A204.1 (cell line): ENCODE measurements at regions not wholly inside any gene's neighbourhood (a gene's known extent, or its start where the extent isn't known, plus 50 kb on each side); places are given as distances from the start of the nearest gene placed in this dataset.

Experiments used
- FAIRE-seq: peaks from 2 replicates; lab custom pipeline; 2012; peaks lifted over from hg19 to GRCh38; lab: Jason Lieb, UNC

DNA sequence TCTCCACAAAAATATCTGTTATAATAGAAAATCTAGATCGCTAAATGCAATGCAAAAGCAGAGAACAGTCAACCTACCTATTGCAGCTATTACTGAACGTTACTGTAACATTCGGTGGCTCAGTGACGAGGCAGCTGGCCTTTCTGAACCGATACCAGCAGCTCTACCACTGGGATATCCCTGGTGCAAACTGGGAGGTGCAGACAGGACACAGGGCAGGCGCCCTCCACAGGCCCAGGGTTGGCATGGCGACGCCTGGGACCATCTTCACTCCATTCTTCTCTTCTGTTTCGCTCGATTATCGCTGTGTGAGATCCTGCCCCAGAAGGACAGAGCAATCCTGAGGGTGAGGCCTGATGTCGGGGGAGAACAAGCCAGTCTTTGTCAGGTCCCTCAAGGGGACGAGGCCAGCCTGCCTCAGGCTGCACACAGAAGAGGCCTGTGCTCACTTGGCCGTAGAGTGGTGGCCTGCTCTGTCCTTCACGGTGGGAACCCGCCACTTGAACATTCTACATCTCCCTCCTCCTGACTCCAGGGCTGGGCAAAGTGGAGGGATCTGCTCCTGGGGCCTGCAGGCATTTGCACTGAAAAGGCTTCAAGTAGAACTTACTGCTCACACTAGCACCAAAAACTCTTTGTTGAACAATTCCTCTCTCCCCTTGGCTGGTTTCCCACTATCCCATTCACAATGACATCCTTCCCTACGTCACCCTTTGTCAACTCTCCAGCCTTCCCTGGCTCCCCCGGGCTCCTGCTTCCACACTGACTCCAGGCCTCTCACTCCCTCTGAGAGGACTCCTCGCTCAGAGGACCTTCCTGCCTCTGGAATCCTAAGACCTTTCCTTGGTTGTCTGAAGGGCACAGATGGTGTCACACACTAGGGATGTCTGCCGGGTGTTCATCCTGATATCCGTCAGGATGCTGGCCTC, 49.7 kb downstream of the CYRIA start:
- no peak for FAIRE-seq

DNA sequence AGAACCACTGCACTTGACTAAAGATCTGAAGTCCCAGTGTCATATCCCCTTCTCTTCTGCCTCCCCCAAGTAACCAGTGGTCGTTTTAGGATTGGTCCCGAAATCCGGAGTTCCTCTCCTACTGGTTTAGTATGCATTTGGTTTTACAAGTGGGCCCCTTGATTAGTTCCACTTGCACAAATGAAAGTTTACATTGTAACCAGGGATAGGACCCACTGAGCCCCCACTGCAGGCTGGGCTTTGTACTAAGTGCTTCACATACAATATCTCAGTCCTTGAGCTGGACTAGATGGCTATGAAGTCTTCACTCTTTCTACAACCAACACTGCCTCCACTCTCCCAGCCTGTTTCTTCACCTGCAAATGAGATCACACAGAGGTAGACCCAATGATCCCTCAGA, 50.4 kb downstream of the CYRIA start:
- FAIRE-seq: no peak

DNA sequence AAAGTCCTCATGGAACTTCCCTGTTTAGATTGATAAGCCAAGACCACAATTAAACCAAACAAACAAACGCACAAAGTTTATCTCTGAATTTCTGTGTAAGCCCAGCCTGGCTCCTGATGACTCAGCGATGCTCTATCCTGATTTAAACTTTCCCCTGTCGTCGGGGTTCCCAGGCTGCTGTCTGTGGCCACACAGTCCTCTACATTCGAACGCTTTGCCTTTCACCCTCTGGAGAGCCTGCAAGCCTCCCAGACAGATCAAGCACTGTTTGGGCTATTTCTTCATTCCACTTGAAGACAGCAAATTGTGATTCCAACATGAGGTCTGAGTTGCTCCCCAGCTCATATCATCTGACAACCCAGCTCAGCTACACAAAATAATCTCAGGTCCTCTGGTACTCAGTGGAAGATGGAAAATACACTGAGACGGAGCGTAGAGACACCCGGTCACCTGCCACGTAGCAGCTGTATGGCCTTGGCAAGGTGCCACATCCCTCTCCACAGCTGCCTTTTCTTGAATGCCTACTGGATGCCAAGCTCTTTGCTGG, 51.2 kb downstream of the CYRIA start:
- no peak for FAIRE-seq

DNA sequence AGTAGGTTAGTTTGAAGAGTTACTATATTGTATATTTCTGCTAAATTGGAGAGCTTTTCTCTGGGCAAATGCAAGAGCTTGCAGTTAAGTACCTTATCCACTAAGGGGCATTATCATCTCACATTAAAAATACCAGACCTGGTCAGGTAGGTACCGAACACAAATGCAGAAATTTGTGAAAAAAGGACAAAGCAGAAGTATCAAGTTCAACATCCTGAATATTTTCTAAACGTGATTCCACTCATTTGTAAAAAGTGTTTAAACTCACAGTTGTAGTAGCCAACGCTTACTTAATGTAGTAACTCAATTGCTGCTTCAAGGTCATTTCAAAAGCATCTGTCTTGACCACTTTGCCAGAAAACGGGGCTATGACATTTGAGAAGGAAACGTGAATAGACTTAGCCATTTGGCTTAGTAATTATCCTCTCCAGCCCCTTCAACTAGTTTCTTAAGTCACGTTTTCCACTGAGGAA, 52.1 kb downstream of the CYRIA start:
- FAIRE-seq: no peak

DNA sequence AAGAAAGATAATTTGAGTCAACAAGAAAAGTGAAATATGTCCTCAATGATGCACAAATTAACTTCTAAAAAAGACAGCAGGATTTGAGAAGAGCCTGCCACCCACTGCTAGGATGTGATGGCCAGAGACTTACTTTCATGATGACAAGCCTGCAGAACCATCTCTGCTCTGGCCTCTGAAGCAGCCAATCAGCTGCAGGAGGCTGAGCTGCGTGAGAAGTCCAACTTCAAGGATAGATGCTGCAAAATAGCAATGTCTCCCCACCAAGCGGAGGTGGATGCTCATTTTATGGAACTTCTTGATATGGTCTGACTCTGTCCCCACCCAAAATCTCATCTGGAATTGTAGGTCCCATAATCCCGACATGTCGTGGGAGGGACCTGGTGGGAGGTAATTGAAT, 53.1 kb downstream of the CYRIA start:
- no peak for FAIRE-seq

DNA sequence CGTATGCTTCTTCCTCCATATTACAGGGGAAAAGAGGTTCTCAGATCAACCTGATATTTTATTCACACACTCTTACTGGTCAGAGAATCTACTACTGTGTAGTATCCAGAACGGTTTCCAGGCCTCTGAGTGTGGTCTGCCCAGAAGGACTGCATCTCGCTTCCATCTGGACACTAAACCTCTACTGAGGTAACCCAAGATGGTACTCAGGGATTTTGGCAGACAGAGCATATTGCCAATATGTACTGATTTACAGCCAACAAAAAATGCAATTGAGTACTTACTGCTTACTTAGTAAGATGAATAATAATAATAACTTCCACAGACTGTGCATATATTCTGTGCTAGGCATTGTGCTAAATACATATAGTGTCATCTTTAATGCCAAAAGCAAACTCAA, 55.8 kb downstream of the CYRIA start:
- FAIRE-seq: no peak

DNA sequence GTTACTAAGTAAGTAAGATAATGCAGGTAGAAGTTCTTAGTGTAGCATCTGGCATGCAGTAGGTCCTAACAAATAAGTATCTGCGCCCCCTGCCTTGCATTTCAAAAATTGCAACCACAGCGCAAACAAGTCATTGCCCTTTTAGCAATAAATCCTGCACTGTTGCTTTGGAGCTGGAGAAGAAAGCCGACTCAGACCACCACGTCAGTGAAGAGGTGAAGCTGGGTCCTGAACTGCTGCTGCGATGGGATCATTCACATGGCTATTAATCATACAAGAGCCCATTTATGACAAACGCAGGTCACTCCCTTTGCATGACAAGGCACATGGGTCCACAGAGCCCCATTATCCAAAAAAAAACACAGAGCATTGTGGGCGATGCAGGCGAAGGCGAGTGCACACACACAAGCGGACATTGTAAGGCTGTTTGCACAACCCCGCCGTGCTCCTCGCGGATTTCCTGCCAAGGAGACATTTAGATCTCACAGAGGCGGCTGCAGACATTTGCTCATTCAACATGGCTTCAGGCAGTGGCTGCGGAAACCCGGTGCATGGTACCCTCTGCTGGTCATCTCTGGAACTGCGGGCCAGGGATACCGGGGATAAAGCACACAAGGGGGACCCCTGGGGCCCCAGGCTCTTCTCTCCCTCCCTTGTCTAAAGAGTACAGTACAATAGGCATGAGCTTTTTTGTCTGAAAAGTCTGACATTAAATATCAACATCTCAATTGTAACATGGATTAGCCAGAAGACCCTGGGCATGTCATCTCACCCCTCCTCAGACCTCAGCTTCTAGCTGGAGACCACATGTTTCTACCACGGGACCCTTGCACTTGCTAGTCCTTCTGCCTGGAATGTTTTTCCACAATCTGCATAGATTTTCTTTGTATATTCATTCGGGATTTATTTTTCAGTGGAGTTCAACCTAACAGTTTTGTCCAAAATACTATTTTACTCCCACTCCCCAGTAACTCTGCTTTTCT, 56.7 kb downstream of the CYRIA start:
- FAIRE-seq: peak; percentile 49

DNA sequence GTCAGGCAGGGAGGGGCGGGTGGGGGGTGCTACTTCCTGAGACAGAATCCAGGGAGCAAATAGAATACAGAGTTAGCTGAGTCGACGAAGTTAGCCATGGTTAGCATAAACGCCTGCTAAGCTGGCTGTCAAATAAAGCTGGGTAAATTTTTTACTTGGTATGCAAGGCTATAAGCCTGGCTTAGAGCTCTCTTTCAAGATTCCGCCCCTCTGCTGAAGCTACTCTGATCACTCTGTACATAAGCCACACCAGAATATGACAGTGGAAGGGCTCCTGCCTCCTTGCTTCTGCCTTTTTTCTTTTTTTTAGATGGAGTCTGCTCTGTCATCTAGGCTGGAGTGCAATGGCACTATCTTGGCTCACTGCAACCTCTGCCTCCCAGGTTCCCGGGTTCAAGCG, 58.3 kb downstream of the CYRIA start:
- no peak for FAIRE-seq

DNA sequence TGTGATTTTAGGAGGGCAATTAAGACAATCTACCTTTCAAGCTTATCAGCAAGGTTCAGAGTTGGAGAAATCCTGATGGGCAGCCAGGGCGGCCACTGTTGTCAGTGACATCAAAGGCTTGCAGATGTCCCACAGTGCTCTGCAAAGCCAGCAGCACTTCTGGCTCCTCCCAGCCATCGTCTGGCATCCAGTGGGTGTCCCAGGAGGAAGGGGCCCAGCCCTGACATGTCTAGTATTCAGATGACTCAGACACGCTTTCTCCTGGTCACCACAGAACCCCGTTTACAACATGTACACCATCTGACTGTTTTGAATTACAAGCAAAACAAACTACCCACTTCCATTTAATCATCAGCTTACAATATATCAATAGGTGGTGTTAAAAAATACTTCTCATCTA, 61.4 kb downstream of the CYRIA start:
- FAIRE-seq: no peak

DNA sequence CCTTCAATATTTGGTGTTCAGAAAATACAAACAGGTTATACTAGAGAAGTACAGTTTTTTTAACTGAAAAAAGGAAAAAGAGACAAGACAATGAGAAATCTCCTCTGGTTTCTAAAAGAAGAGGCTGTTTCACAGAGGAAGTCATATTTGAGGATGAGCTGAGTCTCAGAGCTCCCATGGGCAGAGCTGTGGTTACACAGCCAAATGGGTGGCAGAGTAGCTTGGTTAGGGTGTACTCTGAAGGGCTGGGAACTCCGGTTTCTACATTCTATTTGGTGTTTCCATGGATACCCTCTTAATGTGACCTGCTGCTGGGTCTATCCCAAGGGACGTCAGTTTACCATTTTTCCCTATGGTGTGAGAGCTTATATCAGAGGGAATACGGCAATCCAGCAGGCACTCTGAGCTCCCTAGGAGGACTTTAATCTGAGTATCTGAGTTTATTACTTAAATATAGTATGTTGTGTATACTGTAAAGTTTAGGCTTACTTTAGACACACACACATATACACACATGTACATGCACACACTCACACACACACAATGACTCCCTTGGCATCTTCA, 74.2 kb downstream of the CYRIA start:
- FAIRE-seq: no peak

DNA sequence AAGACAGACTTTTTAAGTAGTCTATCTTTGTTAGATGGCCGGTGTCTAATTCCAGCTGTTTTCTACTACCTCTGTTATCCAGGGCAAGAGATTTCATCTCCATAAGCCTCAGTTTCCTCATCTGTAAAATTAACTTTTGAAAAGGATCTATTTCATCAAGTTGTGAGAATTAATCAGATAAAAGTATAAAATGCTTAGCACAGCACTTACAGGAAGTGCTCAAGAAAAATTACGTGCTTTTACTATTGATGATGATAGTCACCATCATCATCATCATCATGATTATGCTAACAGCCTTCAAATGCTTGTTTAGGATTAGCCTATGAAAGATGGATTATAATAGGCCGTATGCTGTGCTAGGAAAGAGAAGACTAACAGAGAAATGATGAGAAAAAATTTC, 76.2 kb downstream of the CYRIA start:
- FAIRE-seq: no peak

DNA sequence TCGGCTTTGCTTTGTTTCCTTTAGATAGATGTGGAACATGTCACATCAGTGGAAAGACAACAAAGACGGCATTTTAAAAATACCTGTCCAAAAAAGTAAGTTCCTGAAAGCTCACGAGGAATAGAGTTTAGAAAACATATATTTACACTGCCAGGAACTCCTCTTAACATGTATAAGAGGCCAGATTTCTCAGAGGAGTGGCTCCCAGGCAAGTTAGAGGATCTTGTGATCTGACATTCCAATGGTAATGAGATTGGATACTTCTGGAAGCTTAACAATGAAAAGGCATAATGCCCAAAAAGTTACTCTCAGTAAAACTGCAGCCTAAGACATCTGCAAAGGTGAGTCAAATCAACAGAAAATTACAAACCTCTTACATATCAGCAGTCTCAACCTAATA, 77.1 kb downstream of the CYRIA start:
- FAIRE-seq: no peak

DNA sequence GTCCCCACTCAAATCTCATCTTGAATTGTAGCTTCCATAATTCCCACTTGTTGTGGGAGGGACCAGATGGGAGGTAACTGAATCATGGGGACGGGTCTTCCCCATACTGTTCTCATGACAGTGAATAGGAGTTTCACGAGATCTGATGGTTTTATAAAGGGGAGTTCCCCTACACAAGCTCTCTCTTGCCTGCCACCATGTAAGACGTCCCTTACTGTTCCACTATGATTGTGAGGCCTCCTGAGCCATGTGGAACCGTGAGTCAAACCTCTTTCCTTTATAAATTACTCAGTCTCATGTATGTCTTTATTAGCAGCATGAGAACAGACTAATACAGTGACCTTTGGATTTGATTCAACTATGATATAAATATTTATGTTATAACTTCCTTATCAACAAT, 78.0 kb downstream of the CYRIA start:
- no peak for FAIRE-seq

DNA sequence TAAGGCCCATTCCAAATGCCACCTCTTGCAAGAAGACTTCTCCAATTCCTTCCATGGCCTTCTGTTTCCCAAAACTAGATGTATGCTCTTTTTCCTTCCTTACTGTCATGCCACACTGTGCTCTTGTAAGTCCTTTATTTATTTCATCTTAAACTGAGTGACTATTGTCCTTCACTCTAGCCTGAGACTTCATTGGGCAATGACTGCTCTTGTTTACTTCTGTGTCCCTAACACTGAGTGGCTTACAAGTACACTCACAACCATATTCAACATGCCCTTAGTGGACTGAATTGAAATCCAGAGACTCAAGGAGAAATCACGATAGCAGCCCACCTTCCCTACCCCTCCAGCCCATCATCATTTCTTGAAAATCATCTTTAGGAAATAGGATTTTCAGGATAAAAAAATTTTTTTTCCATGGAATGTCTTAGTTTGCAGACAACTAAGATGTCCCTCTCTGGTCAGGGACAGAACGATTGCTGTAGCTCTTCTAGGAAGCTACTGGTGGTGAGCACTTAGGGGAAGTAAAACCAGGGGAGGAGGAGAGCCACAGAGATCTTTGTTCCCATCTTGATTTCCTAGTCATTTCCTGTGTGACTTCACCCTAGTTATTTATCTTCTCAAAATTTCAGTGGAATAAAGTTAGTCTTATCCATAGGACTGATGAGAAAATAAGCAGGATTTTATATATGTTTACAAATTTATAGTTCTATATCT, 80.7 kb downstream of the CYRIA start:
- FAIRE-seq: no peak

DNA sequence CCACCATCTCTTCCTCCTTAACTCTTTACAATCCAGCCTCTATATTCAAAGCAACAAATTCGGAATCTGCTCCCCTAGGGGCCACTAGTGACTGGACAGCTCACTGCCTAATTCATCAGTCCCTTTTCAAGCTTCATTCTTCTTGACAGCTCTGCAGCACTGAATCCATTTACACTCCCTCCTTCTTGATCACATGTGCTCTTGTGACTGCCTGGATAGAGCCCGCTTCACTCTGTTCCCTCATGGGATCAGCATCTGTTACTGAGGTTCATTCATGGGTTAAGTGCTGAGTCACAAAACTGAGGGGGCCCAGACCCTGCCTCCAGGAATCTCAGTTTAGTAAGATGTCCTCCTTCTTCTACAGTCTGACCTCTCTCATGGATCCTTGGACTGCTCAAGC, 81.5 kb downstream of the CYRIA start:
- FAIRE-seq: no peak

DNA sequence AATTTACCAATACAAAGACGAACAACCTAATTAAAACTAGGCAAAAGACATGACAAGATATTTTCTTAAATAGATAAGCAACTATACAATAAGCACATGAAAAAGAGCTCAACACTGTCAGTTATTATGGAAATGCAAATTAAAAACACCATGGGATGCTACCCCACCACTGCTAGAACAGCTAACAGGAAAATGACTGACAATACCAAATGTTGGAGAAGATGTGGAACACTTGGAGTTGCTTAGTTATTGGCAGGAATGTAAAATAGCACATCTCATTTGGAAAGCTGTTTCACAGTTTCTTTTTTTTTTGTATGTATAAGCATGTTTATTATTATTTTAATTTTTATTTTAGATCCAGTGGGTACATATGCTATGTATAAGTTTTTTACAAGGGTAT, 84.4 kb downstream of the CYRIA start:
- no peak for FAIRE-seq

DNA sequence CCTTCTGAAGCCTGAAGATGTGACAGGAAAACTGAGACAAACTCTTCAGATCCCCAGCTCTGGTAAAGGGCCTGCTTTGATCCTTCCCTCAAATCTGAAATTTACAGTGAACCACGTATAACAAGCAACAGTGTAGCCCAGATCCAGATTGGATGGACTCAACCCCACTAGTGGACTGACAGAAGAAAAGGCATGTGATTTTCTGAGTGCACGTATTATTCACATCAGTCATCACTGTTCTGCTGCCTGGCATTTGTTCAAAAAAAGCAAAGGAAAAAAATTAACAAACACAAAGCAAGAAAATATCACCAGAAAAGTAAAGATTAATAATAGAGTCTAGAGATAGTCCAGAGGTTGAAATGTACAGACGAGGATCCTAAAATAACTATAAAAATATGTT, 87.6 kb downstream of the CYRIA start:
- FAIRE-seq: no peak

DNA sequence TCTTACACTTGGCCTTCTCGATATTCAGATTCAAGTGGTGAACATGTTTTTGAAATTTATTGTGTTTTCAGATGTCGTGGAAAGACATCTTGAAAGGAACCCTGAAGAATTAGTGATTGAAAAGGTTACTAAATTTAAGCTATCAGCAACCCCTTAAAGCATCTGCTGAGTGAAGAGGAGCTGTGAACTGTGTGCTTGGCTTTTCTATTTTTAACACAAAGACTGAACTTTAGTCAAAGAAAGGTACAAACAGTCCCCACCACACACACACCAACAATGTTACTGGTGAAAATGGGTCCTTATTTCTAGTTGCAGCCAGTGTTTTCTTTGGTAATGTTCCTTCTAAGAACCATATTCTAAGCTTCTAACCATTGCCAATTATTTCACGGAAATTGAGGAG, 95.1 kb downstream of the CYRIA start:
- FAIRE-seq: no peak

DNA sequence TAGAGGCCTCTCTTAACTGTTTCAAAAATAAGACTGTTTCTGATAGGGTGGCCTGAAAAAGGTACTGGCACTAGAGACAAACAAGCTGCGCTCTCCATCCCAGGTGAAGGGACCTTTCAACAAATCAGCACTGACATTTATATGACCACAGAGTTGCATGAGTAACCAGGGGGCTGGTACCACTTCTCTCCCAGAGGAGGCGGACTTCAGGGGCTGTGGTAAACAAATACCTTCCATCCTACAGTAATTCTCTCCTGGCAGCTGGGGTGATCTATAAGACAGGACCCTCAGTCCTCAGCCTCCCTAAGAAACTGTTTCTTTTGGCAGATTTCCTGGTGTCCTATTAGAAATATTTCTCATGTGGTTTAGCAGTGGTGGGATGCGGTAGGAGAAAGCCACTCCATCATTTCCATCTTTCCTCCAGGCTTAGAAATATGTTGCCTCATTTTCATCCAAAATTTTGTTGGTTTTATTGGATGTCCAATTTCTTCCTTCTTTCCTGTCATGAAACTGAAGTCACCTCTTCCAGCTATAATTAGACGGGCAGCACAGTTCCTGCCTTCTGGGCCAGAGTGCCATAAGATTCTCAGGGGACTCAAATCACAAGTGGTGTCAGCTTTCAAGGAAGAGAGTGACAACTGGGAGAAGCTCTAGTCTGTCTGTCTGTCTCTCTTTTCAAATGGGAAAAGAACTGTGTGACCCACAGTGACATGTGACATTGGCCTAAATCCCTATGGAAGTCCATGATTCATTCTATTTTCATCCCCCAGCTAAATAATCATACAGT, 96.4 kb downstream of the CYRIA start:
- no peak for FAIRE-seq

DNA sequence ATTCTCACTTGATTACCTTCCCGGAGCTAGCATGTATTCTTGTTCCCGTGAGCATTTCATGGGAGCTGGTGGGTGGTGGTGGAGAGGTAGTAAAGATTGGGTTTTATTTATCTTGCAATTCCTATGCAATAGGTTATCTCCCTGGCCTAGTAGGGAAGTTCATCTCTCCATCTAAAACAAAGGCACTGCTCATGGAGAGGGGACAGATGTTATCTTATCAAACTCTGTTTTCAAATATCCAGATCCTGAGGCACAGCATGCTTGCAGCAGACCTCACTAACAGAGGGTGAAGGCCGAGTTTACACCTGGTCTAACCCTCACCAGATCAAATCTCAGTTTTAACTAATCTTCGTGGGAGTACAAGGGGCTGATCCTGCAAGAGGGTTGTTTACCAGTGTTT, 98.9 kb downstream of the CYRIA start:
- no peak for FAIRE-seq

DNA sequence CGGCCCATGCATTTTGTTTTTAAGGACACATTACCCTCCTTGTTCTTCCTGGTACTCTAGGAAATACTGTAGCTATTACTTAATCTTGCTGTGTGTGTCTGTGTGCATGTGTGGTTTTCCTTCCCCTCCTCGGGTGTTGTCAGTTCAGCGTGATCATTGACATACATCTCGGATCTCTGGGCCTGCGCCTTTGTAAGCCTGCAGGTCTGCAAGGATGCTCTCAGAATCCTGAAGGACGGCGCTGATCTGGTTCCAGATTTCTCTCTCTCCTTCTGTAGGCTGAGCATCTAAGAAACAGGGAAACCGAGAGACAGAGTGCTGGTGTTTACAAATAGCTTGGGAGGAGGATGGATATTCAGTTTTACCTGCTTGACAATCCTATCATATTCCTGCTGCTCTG, 100.2 kb downstream of the CYRIA start:
- no peak for FAIRE-seq
